GM19328 (cell line): ENCODE measurements at regions not wholly inside any gene's neighbourhood (a gene's known extent, or its start where the extent isn't known, plus 50 kb on each side); places are given as distances from the start of the nearest gene placed in this dataset.
"Not testable (repeated sequence)": the region's sequence is repeated elsewhere in the genome, so short reads cannot be mapped to it uniquely, and the experiment has no call there.

Experiments used
- ATAC-seq: cut with Tn5 transposase; IDR thresholded peaks from one replicate; pipeline ENCODE4 v1.9.1; 2021; ENCODE audit warnings: mild to moderate bottlenecking, moderate library complexity; ENCODE audit not compliant: unreplicated experiment

- ATAC-seq, result no peak
These were observed 122.7 kb upstream of the GCFC2 start for GRCh38 chr2:75833386-75833785.

GRCh38 chr2:75828826-75829225 is 118.1 kb upstream of the GCFC2 start:
- ATAC-seq, result no peak

- ATAC-seq, result not testable (repeated sequence)
These were observed 112.8 kb upstream of the GCFC2 start for GRCh38 chr2:75823515-75823914.

- ATAC-seq, result no peak
These were observed 111.6 kb upstream of the GCFC2 start for GRCh38 chr2:75822336-75822735.

- no peak for ATAC-seq
These were observed 110.0 kb upstream of the GCFC2 start for GRCh38 chr2:75820693-75821092.

- ATAC-seq, result no peak
These were observed 100.1 kb upstream of the GCFC2 start for GRCh38 chr2:75810611-75811330.

GRCh38 chr2:75808793-75809535 is 98.2 kb upstream of the GCFC2 start:
- ATAC-seq, result no peak

- no peak for ATAC-seq
These were observed 97.3 kb upstream of the GCFC2 start for GRCh38 chr2:75807992-75808391.

GRCh38 chr2:75801234-75801982 is 90.7 kb upstream of the GCFC2 start:
- no peak for ATAC-seq

- peak; percentile 50 for ATAC-seq
These were observed 89.7 kb upstream of the GCFC2 start for GRCh38 chr2:75800456-75800855.

- peak; percentile 50 for ATAC-seq
These were observed 89.1 kb upstream of the GCFC2 start for GRCh38 chr2:75799859-75800258.

GRCh38 chr2:75798569-75798968 is 87.9 kb upstream of the GCFC2 start:
- no peak for ATAC-seq

- ATAC-seq, result no peak
These were observed 82.3 kb upstream of the GCFC2 start for GRCh38 chr2:75792996-75793395.

GRCh38 chr2:75792146-75792545 is 81.4 kb upstream of the GCFC2 start:
- no peak for ATAC-seq

- ATAC-seq, result peak; percentile 39
These were observed 80.2 kb upstream of the GCFC2 start for GRCh38 chr2:75790814-75791467.

GRCh38 chr2:75790121-75790813 is 79.6 kb upstream of the GCFC2 start:
- no peak for ATAC-seq

- no peak for ATAC-seq
These were observed 78.2 kb upstream of the GCFC2 start for GRCh38 chr2:75788902-75789301.

- no peak for ATAC-seq
These were observed 77.4 kb upstream of the GCFC2 start for GRCh38 chr2:75788154-75788553.

GRCh38 chr2:75787532-75788132 is 76.9 kb upstream of the GCFC2 start:
- ATAC-seq, result no peak

- no peak for ATAC-seq
These were observed 64.7 kb upstream of the GCFC2 start for GRCh38 chr2:75775311-75775823.
